ENCODE measurements at regions not wholly inside any gene's neighbourhood (a gene's known extent, or its start where the extent isn't known, plus 50 kb on each side); places are given as distances from the start of the nearest gene placed in this dataset.
"Not testable (repeated sequence)": the region's sequence is repeated elsewhere in the genome, so short reads cannot be mapped to it uniquely, and the experiment has no call there.

GRCh38 chr7:19623676-19624075, 85.2 kb downstream of the POLR1F start:
- DNase-seq (ENCODE audit: low spot score): no peak

- DNase-seq (ENCODE audit: low spot score): no peak
Observed at GRCh38 chr7:19621740-19622139, 87.1 kb downstream of the POLR1F start.

- DNase-seq (ENCODE audit: low spot score): no peak
Observed at GRCh38 chr7:19620470-19620869, 88.4 kb downstream of the POLR1F start.

GRCh38 chr7:19619122-19619521, 89.7 kb downstream of the POLR1F start:
- no peak for DNase-seq (ENCODE audit: low spot score)

GRCh38 chr7:19617901-19618300, 90.9 kb downstream of the POLR1F start:
- DNase-seq (ENCODE audit: low spot score): no peak

GRCh38 chr7:19610194-19610943, 98.5 kb downstream of the POLR1F start:
- no peak for DNase-seq (ENCODE audit: low spot score)

- no peak for DNase-seq (ENCODE audit: low spot score)
Observed at GRCh38 chr7:19589446-19589845, 119.4 kb downstream of the POLR1F start.

- DNase-seq (ENCODE audit: low spot score): no peak
Observed at GRCh38 chr7:19587291-19587690, 121.5 kb downstream of the POLR1F start.

- no peak for DNase-seq (ENCODE audit: low spot score)
Observed at GRCh38 chr7:19585761-19586160, 123.1 kb downstream of the POLR1F start.

- no peak for DNase-seq (ENCODE audit: low spot score)
Observed at GRCh38 chr7:19575909-19576557, 132.8 kb downstream of the POLR1F start.

- no peak for DNase-seq (ENCODE audit: low spot score)
Observed at GRCh38 chr7:19574131-19574530, 134.7 kb downstream of the POLR1F start.

- DNase-seq (ENCODE audit: low spot score): no peak
Observed at GRCh38 chr7:19572566-19572965, 136.3 kb downstream of the POLR1F start.

GRCh38 chr7:19567011-19567410, 141.8 kb downstream of the POLR1F start:
- DNase-seq (ENCODE audit: low spot score): no peak

GRCh38 chr7:19565602-19566001, 143.2 kb downstream of the POLR1F start:
- no peak for DNase-seq (ENCODE audit: low spot score)

- no peak for DNase-seq (ENCODE audit: low spot score)
Observed at GRCh38 chr7:19561121-19561805, 147.6 kb downstream of the POLR1F start.

- no peak for DNase-seq (ENCODE audit: low spot score)
Observed at GRCh38 chr7:19560111-19560883, 148.5 kb downstream of the POLR1F start.

- no peak for DNase-seq (ENCODE audit: low spot score)
Observed at GRCh38 chr7:19558527-19558926, 150.3 kb downstream of the POLR1F start.

- DNase-seq (ENCODE audit: low spot score): no peak
Observed at GRCh38 chr7:19557726-19558465, 150.9 kb downstream of the POLR1F start.

GRCh38 chr7:19554581-19554980, 154.3 kb downstream of the POLR1F start:
- DNase-seq (ENCODE audit: low spot score): no peak

GRCh38 chr7:19552576-19552975, 156.3 kb downstream of the POLR1F start:
- DNase-seq (ENCODE audit: low spot score): no peak

- DNase-seq (ENCODE audit: low spot score): not testable (repeated sequence)
Observed at GRCh38 chr7:19549246-19549645, 159.6 kb downstream of the POLR1F start.

Measured in Ammon's horn (tissue), 1 donor.